Mesothelial cell of epicardium (in vitro differentiated cells): ENCODE measurements at regions not wholly inside any gene's neighbourhood (a gene's known extent, or its start where the extent isn't known, plus 50 kb on each side); places are given as distances from the start of the nearest gene placed in this dataset.

Source experiments
- DNase-seq, 2 experiments: peaks; one replicate each; pipeline ENCODE4 v3.0.0; 2021; ENCODE audit warnings: low spot score in 2 of 2; ENCODE audit not compliant: unreplicated experiment in 2 of 2
- H3K27ac Mint-ChIP-seq: 2 replicates; pipeline ENCODE4 v1.8.0; 2021; ENCODE audit warnings: mixed read lengths
- H3K27me3 Mint-ChIP-seq: 2 replicates; pipeline ENCODE4 v1.8.0; 2021; ENCODE audit warnings: low read depth, mixed read lengths
- H3K36me3 Mint-ChIP-seq: 2 replicates; pipeline ENCODE4 v1.8.0; 2021; ENCODE audit warnings: mixed read lengths
- H3K4me1 Mint-ChIP-seq: 2 replicates; pipeline ENCODE4 v1.8.0; 2021; ENCODE audit warnings: mixed read lengths
- H3K4me3 Mint-ChIP-seq: 2 replicates; pipeline ENCODE4 v1.8.0; 2021; ENCODE audit warnings: mild to moderate bottlenecking, moderate library complexity, mixed read lengths
- H3K9me3 Mint-ChIP-seq: 2 replicates; pipeline ENCODE4 v1.8.0; 2021; ENCODE audit warnings: mixed read lengths
- TF ChIP-seq, protein P1 (sequence below): fragments of 200-600 bp; sonication (generic); IDR thresholded peaks from one replicate; pipeline ENCODE4 v1.5.0; 2021; ENCODE audit warnings: antibody characterized with exemption; ENCODE audit not compliant: unreplicated experiment

- TF ChIP-seq, protein P1, sequence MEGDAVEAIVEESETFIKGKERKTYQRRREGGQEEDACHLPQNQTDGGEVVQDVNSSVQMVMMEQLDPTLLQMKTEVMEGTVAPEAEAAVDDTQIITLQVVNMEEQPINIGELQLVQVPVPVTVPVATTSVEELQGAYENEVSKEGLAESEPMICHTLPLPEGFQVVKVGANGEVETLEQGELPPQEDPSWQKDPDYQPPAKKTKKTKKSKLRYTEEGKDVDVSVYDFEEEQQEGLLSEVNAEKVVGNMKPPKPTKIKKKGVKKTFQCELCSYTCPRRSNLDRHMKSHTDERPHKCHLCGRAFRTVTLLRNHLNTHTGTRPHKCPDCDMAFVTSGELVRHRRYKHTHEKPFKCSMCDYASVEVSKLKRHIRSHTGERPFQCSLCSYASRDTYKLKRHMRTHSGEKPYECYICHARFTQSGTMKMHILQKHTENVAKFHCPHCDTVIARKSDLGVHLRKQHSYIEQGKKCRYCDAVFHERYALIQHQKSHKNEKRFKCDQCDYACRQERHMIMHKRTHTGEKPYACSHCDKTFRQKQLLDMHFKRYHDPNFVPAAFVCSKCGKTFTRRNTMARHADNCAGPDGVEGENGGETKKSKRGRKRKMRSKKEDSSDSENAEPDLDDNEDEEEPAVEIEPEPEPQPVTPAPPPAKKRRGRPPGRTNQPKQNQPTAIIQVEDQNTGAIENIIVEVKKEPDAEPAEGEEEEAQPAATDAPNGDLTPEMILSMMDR, result no peak
- no peaks in the 10 kb centered on the region for H3K27me3 Mint-ChIP-seq
- no peak overlapping the region for H3K27ac Mint-ChIP-seq
- DNase-seq, result no peak
- H3K36me3 Mint-ChIP-seq, result no peaks in the 10 kb centered on the region
- H3K4me1 Mint-ChIP-seq, result peaks cover 18% of the 10 kb centered on the region
- no peak overlapping the region for H3K4me3 Mint-ChIP-seq
- H3K9me3 Mint-ChIP-seq, result peaks cover 3% of the 10 kb centered on the region
Observed at GRCh38 chr5:117054911-117055310, 480.3 kb upstream of the SEMA6A start.

DNA sequence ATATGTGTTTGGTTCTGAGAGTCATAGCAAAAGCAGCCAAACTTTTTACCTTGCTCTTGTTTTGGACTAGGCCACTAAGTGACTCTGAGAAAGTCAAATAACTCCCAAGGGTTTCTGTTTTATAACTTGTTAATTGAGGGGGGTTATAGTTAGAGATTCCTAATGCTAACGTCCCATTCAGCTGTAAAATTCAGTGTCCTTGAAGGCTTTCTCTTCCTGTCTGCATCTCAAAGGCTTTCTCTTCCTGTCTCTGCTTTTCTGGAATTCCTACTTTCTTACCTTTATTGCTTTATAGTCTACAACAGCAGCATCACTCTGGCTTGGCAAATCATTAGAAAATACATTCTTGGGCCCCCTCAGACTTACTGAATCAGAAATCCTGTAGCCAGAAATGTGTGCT, 479.5 kb upstream of the SEMA6A start:
- H3K4me3 Mint-ChIP-seq, result no peak overlapping the region
- no peaks in the 10 kb centered on the region for H3K36me3 Mint-ChIP-seq
- DNase-seq, result no peak
- no peak overlapping the region for H3K27ac Mint-ChIP-seq
- H3K9me3 Mint-ChIP-seq, result no peaks in the 10 kb centered on the region
- H3K27me3 Mint-ChIP-seq, result no peaks in the 10 kb centered on the region
- TF ChIP-seq, protein P1, result no peak
- H3K4me1 Mint-ChIP-seq, result peaks cover 16% of the 10 kb centered on the region

DNA sequence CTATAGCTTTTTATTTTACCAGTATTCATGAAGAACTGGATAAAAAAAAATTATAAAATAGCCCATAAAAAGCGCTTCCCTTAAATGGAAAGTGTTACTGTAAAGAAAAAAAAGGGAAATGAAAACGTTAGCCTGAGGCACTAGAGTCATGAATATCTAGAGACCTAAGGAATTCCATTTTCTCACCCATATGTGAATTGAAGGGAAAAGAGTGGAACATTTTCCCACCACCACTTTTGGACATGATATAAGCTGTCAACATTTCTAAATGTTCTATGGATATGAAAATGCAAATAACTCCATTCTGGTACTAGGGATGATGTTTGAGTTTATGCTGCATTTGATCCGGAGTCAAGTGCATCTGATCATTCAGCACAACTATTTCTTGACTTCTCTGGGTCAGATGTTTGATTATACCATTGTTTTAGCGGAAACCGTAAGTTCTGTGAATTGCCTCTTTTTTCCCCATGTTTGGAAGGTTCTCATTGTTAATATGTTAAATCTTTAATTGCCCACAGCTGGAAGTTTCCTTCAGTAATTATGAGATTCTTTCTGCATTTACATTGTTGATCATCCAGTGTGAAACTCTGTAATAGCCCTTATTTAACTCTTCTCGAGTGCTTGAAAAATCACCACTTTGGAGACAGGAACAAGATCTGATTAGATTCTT, 467.4 kb upstream of the SEMA6A start:
- no peaks in the 10 kb centered on the region for H3K36me3 Mint-ChIP-seq
- H3K4me3 Mint-ChIP-seq, result no peak overlapping the region
- no peak for DNase-seq
- H3K27ac Mint-ChIP-seq, result no peak overlapping the region
- H3K9me3 Mint-ChIP-seq, result no peaks in the 10 kb centered on the region
- peaks cover 4% of the 10 kb centered on the region for H3K4me1 Mint-ChIP-seq
- H3K27me3 Mint-ChIP-seq, result no peaks in the 10 kb centered on the region
- TF ChIP-seq, protein P1, result no peak

DNA sequence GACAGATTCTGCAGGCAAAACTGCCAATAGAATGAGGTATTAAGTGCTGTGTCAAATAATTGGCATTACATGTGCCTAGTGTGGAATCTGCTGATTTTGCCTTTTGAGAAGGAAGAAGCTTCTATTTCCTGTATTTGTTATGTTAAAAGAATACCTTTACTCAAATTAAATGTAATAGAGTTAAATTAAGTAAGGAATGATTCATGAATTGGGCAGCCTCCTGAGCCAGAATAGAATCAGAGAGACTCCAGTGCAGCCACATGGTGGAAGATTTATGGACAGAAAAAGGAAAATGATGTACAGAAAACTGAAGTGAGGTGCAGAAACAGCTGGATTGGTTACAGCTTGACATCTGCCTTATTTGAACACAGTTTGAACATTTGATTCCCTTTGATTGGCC, 464.4 kb upstream of the SEMA6A start:
- Mint-ChIP-seq H3K4me1 (peaks cover 4% of the 10 kb centered on the region), H3K27me3 (no peaks in the 10 kb centered on the region), H3K4me3 (no peak overlapping the region), H3K9me3 (peaks cover 4% of the 10 kb centered on the region), H3K36me3 (no peaks in the 10 kb centered on the region), H3K27ac (no peak overlapping the region)
- TF ChIP-seq, protein P1, result no peak
- no peak for DNase-seq

- no peaks in the 10 kb centered on the region for H3K36me3 Mint-ChIP-seq
- H3K27me3 Mint-ChIP-seq, result no peaks in the 10 kb centered on the region
- H3K9me3 Mint-ChIP-seq, result peaks cover 13% of the 10 kb centered on the region
- H3K27ac Mint-ChIP-seq, result no peak overlapping the region
- no peak for DNase-seq
- TF ChIP-seq, protein P1, result no peak
- H3K4me1 Mint-ChIP-seq, result no peaks in the 10 kb centered on the region
- H3K4me3 Mint-ChIP-seq, result no peak overlapping the region
Observed at GRCh38 chr5:117027384-117027783, 452.8 kb upstream of the SEMA6A start.

- Mint-ChIP-seq H3K27ac (no peak overlapping the region), H3K36me3 (no peaks in the 10 kb centered on the region), H3K27me3 (no peaks in the 10 kb centered on the region), H3K9me3 (no peaks in the 10 kb centered on the region), H3K4me1 (peaks cover 18% of the 10 kb centered on the region), H3K4me3 (no peak overlapping the region)
- TF ChIP-seq, protein P1, result no peak
- no peak for DNase-seq
Observed at GRCh38 chr5:117020999-117021398, 446.4 kb upstream of the SEMA6A start.
